ENCODE measurements at regions not wholly inside any gene's neighbourhood (a gene's known extent, or its start where the extent isn't known, plus 50 kb on each side); places are given as distances from the start of the nearest gene placed in this dataset.

- 53 to 64% (median 64%) methylated on average over 6 of the region's 6 CpGs for WGBS, 3 donors
- H3K4me1 ChIP-seq (ENCODE audit: insufficient read depth) = peaks cover 4% of the 10 kb centered on the region
- no peak overlapping the region for H3K4me3 ChIP-seq
- H3K9me3 ChIP-seq = no peaks in the 10 kb centered on the region
- no peak overlapping the region for H3K27ac ChIP-seq
- no peaks in the 10 kb centered on the region for H3K27me3 ChIP-seq
- no peak for DNase-seq
- no peak for TF ChIP-seq EP300 (IDR thresholded peaks at IDR 0.05)
- TF ChIP-seq CTCF (IDR thresholded peaks at IDR 0.05) = no peak
- TF ChIP-seq POLR2A (IDR thresholded peaks at IDR 0.05) = no peak
- intact Hi-C loops (cut with DNase I) = no loop called here
- no peaks in the 10 kb centered on the region for H3K36me3 ChIP-seq
Observed at GRCh38 chr6:113587078-113587699, 270.0 kb upstream of the MARCKS start.

GRCh38 chr6:113588646-113589045 is 268.5 kb upstream of the MARCKS start:
- Histone ChIP-seq H3K27me3 (no peaks in the 10 kb centered on the region), H3K36me3 (no peaks in the 10 kb centered on the region), H3K27ac (no peak overlapping the region), H3K4me3 (no peak overlapping the region), H3K4me1 (ENCODE audit: insufficient read depth) (peaks cover 4% of the 10 kb centered on the region), H3K9me3 (no peaks in the 10 kb centered on the region)
- intact Hi-C loops (cut with DNase I) = no loop called here
- TF ChIP-seq EP300 (IDR thresholded peaks at IDR 0.05) = no peak
- no peak for TF ChIP-seq POLR2A (IDR thresholded peaks at IDR 0.05)
- no peak for TF ChIP-seq CTCF (IDR thresholded peaks at IDR 0.05)
- DNase-seq = no peak
- 23 to 30% (median 26%) methylated on average over 1 of the region's 1 CpG for WGBS, 3 donors

GRCh38 chr6:113591896-113592827 is 265.0 kb upstream of the MARCKS start:
- no peak for DNase-seq
- no peaks in the 10 kb centered on the region for H3K36me3 ChIP-seq
- no peak overlapping the region for H3K27ac ChIP-seq
- peaks cover 10% of the 10 kb centered on the region for H3K4me1 ChIP-seq (ENCODE audit: insufficient read depth)
- intact Hi-C loops (cut with DNase I) = no loop called here
- no peaks in the 10 kb centered on the region for H3K27me3 ChIP-seq
- 55 to 70% (median 66%) methylated on average over 2 of the region's 2 CpGs for WGBS, 3 donors
- H3K9me3 ChIP-seq = no peaks in the 10 kb centered on the region
- TF ChIP-seq POLR2A (IDR thresholded peaks at IDR 0.05) (no peak), EP300 (IDR thresholded peaks at IDR 0.05) (no peak), CTCF (IDR thresholded peaks at IDR 0.05) (no peak)
- H3K4me3 ChIP-seq = no peak overlapping the region

- peaks cover 12% of the 10 kb centered on the region for H3K4me1 ChIP-seq (ENCODE audit: insufficient read depth)
- 86 to 100% (median 98%) methylated on average over 1 of the region's 1 CpG for WGBS, 3 donors
- H3K4me3 ChIP-seq = no peak overlapping the region
- no peaks in the 10 kb centered on the region for H3K36me3 ChIP-seq
- no peaks in the 10 kb centered on the region for H3K27me3 ChIP-seq
- H3K9me3 ChIP-seq = no peaks in the 10 kb centered on the region
- no peak overlapping the region for H3K27ac ChIP-seq
- intact Hi-C loops (cut with DNase I) = no loop called here
- TF ChIP-seq EP300 (IDR thresholded peaks at IDR 0.05) (no peak), POLR2A (IDR thresholded peaks at IDR 0.05) (no peak), CTCF (IDR thresholded peaks at IDR 0.05) (no peak)
- no peak for DNase-seq
Observed at GRCh38 chr6:113594726-113595125, 262.4 kb upstream of the MARCKS start.

Data from ovary (tissue), 7 donors.